ENCODE measurements at regions not wholly inside any gene's neighbourhood (a gene's known extent, or its start where the extent isn't known, plus 50 kb on each side); places are given as distances from the start of the nearest gene placed in this dataset.

- Histone ChIP-seq H3K4me3 (no peak overlapping the region), H3K27me3 (no peaks in the 10 kb centered on the region), H3K27ac (no peak overlapping the region), H3K4me1 (no peaks in the 10 kb centered on the region), H3K36me3 (no peaks in the 10 kb centered on the region), H3K9me3 (peaks cover 0 to 3% (median 1%) of the 10 kb centered on the region in 4 donors)
- 44 to 52% methylated on average over 2 of the region's 2 CpGs for WGBS, 2 donors
- intact Hi-C loops (cut with DNase I): no loop called here
- no peak for TF ChIP-seq EP300 (IDR thresholded peaks at IDR 0.05)
- no peak for TF ChIP-seq POLR2AphosphoS5 (IDR thresholded peaks at IDR 0.05)
- no peak for TF ChIP-seq POLR2A (IDR thresholded peaks at IDR 0.05)
- TF ChIP-seq, protein P1, sequence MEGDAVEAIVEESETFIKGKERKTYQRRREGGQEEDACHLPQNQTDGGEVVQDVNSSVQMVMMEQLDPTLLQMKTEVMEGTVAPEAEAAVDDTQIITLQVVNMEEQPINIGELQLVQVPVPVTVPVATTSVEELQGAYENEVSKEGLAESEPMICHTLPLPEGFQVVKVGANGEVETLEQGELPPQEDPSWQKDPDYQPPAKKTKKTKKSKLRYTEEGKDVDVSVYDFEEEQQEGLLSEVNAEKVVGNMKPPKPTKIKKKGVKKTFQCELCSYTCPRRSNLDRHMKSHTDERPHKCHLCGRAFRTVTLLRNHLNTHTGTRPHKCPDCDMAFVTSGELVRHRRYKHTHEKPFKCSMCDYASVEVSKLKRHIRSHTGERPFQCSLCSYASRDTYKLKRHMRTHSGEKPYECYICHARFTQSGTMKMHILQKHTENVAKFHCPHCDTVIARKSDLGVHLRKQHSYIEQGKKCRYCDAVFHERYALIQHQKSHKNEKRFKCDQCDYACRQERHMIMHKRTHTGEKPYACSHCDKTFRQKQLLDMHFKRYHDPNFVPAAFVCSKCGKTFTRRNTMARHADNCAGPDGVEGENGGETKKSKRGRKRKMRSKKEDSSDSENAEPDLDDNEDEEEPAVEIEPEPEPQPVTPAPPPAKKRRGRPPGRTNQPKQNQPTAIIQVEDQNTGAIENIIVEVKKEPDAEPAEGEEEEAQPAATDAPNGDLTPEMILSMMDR (IDR thresholded peaks at IDR 0.05): no peak
- DNase-seq: no peak
These were observed 824.2 kb downstream of the SLC16A7 start for GRCh38 chr12:60419986-60420385.

GRCh38 chr12:60421741-60422140, 825.9 kb downstream of the SLC16A7 start:
- Histone ChIP-seq H3K36me3 (no peaks in the 10 kb centered on the region), H3K9me3 (no peaks in the 10 kb centered on the region), H3K27ac (no peak overlapping the region), H3K27me3 (no peaks in the 10 kb centered on the region), H3K4me1 (no peaks in the 10 kb centered on the region), H3K4me3 (no peak overlapping the region)
- TF ChIP-seq, protein P1 (IDR thresholded peaks at IDR 0.05): no peak
- TF ChIP-seq POLR2A (IDR thresholded peaks at IDR 0.05): no peak
- intact Hi-C loops (cut with DNase I): no loop called here
- DNase-seq: no peak
- WGBS, 2 donors: 94 to 99% methylated on average over 1 of the region's 1 CpG

DNA sequence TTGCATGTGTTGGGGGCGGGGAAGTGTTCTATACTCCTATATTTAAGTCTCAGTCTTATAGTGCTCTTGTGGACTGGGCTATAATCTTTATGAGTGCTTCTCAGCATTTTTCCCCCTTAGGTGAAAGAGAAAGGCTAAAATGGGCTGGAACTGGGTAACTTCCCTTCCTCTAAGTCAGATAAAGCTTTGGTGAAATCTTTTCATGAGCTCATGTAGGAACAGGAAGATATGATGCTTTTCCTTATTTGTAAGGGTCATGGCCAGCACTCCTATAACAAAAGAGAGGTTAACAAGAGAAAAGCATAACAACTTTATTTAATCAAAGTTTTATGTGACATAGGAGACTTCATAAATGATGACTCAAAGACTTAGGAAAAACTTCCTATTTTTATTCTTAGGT, 841.5 kb downstream of the SLC16A7 start:
- Histone ChIP-seq H3K27me3 (no peaks in the 10 kb centered on the region), H3K9me3 (peaks cover 0 to 5% (median 0%) of the 10 kb centered on the region in 4 donors), H3K4me3 (no peak overlapping the region), H3K27ac (no peak overlapping the region), H3K36me3 (no peaks in the 10 kb centered on the region), H3K4me1 (no peaks in the 10 kb centered on the region)
- 71 to 83% methylated on average over 1 of the region's 1 CpG for WGBS, 2 donors
- no peak for DNase-seq
- TF ChIP-seq POLR2AphosphoS5 (IDR thresholded peaks at IDR 0.05): no peak
- intact Hi-C loops (cut with DNase I): no loop called here

- Histone ChIP-seq H3K27me3 (no peaks in the 10 kb centered on the region), H3K9me3 (peaks cover 0 to 7% (median 0%) of the 10 kb centered on the region in 4 donors)
These were observed 845.7 kb downstream of the SLC16A7 start for GRCh38 chr12:60441577-60441976.

DNA sequence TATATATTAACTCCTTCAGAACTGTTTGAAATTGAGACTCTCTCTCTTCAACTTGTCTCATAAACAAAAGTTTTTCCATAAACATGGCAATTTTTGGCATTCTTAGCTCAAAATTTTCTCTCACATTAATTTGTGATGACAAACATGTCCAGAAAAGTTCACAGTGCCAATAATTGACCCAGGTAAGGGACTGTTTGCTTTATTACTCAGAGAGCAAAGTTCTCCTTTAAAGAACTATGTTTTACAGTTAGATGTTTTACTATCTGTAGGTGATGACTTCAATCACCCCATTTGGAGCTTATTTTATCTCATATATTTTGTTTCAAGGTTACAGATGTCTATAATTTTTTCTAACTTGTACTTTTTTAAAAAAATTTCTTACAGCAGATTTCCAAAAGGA, 855.6 kb downstream of the SLC16A7 start:
- intact Hi-C loops (cut with DNase I): no loop called here

More at GRCh38 chr12:60441577-60441976, 845.7 kb downstream of the SLC16A7 start:
- H3K27ac ChIP-seq: no peak overlapping the region
- TF ChIP-seq EP300 (IDR thresholded peaks at IDR 0.05) (no peak), POLR2A (IDR thresholded peaks at IDR 0.05) (no peak), POLR2AphosphoS5 (IDR thresholded peaks at IDR 0.05) (no peak)
- TF ChIP-seq, protein P1 (IDR thresholded peaks at IDR 0.05): no peak
- WGBS, 2 donors: 83 to 84% methylated on average over 4 of the region's 4 CpGs
- no peak for DNase-seq
- no peaks in the 10 kb centered on the region for H3K4me1 ChIP-seq
- no peak overlapping the region for H3K4me3 ChIP-seq
- no peaks in the 10 kb centered on the region for H3K36me3 ChIP-seq
- intact Hi-C loops (cut with DNase I): no loop called here

More for the DNA sequence above, 855.6 kb downstream of the SLC16A7 start:
- Histone ChIP-seq H3K9me3 (no peaks in the 10 kb centered on the region), H3K4me1 (no peaks in the 10 kb centered on the region), H3K4me3 (no peak overlapping the region), H3K27me3 (no peaks in the 10 kb centered on the region), H3K36me3 (no peaks in the 10 kb centered on the region), H3K27ac (no peak overlapping the region)
- TF ChIP-seq POLR2AphosphoS5 (IDR thresholded peaks at IDR 0.05) (no peak), EP300 (IDR thresholded peaks at IDR 0.05) (no peak), POLR2A (IDR thresholded peaks at IDR 0.05) (no peak)
- TF ChIP-seq, protein P1 (IDR thresholded peaks at IDR 0.05): no peak
- DNase-seq: no peak

All from sigmoid colon (tissue), 6 donors.